Chondrocyte (in vitro differentiated cells): ENCODE measurements at regions not wholly inside any gene's neighbourhood (a gene's known extent, or its start where the extent isn't known, plus 50 kb on each side); places are given as distances from the start of the nearest gene placed in this dataset.

ENCODE experiments used
- DNase-seq: peaks from one replicate; pipeline ENCODE4 v3.0.0; 2021; ENCODE audit warnings: mixed read lengths, low spot score
- H3K27ac Mint-ChIP-seq: one replicate; pipeline ENCODE4 v1.8.0; 2021; ENCODE audit warnings: mild to moderate bottlenecking, moderate library complexity, mixed read lengths; ENCODE audit not compliant: unreplicated experiment
- H3K27me3 Mint-ChIP-seq: 2 replicates; pipeline ENCODE4 v1.8.0; 2021; ENCODE audit warnings: low read depth, mixed read lengths
- H3K36me3 Mint-ChIP-seq: 2 replicates; pipeline ENCODE4 v1.8.0; 2021; ENCODE audit warnings: low read depth, mixed read lengths
- H3K4me1 Mint-ChIP-seq: 2 replicates; pipeline ENCODE4 v1.8.0; 2021; ENCODE audit warnings: low read depth, mild to moderate bottlenecking, mixed read lengths
- H3K4me3 Mint-ChIP-seq: one replicate; pipeline ENCODE4 v1.8.0; 2021; ENCODE audit warnings: mild to moderate bottlenecking, moderate library complexity, mixed read lengths; ENCODE audit not compliant: unreplicated experiment
- H3K9me3 Mint-ChIP-seq: 2 replicates; pipeline ENCODE4 v1.8.0; 2021; ENCODE audit warnings: low read depth, mixed read lengths
- TF ChIP-seq, protein P1 (sequence below): fragments of 200-600 bp; sonication (generic); IDR thresholded peaks from 2 replicates; pipeline ENCODE4 v1.5.0; 2021; ENCODE audit warnings: antibody characterized with exemption, mild to moderate bottlenecking, moderate library complexity

DNA sequence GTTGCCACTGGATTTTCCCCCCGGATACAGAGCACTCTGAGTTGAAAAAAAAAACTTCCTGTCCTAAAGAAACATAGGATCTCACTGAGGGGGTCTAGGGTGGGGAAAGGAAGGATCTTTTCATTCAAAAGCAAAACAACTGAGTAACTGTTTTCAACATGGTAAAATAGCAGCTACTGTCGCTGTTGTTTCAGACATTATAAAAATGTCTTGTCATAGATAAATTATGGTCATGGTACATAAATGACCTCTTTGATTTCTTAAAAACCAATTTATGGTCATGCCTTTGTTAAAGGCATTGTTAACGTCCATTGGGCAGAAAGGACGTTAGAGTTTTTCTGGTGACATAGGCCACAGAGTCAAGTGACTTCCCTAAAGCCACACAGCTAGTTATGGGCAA, 180.4 kb upstream of the DTNBP1 start:
- Mint-ChIP-seq H3K4me3 (no peak overlapping the region), H3K27me3 (no peaks in the 10 kb centered on the region), H3K27ac (no peak overlapping the region), H3K9me3 (no peaks in the 10 kb centered on the region), H3K36me3 (no peaks in the 10 kb centered on the region), H3K4me1 (peaks cover 9% of the 10 kb centered on the region)
- TF ChIP-seq, protein P1, sequence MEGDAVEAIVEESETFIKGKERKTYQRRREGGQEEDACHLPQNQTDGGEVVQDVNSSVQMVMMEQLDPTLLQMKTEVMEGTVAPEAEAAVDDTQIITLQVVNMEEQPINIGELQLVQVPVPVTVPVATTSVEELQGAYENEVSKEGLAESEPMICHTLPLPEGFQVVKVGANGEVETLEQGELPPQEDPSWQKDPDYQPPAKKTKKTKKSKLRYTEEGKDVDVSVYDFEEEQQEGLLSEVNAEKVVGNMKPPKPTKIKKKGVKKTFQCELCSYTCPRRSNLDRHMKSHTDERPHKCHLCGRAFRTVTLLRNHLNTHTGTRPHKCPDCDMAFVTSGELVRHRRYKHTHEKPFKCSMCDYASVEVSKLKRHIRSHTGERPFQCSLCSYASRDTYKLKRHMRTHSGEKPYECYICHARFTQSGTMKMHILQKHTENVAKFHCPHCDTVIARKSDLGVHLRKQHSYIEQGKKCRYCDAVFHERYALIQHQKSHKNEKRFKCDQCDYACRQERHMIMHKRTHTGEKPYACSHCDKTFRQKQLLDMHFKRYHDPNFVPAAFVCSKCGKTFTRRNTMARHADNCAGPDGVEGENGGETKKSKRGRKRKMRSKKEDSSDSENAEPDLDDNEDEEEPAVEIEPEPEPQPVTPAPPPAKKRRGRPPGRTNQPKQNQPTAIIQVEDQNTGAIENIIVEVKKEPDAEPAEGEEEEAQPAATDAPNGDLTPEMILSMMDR: no peak
- no peak for DNase-seq

DNA sequence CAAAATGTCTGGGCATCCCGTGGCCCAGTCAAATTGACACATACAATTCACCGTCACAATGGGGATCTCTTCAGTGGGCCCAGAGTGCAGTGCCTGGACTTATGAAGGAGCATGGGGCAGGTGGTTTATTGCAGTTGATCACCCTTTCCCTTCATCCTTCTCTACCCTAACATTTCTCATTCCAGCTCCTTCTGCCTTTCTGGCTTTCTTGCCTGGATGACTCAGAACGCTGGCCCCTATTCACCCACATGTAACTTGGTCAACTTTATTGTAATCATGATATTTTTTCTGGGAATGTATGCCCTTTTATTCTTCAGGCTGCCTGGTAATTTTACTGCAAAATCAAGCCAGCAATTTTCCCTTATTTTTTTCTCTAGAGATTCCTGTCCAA, 179.9 kb upstream of the DTNBP1 start:
- H3K4me3 Mint-ChIP-seq: no peak overlapping the region
- peaks cover 9% of the 10 kb centered on the region for H3K4me1 Mint-ChIP-seq
- no peak for DNase-seq
- no peaks in the 10 kb centered on the region for H3K9me3 Mint-ChIP-seq
- TF ChIP-seq, protein P1: no peak
- no peak overlapping the region for H3K27ac Mint-ChIP-seq
- H3K27me3 Mint-ChIP-seq: no peaks in the 10 kb centered on the region
- no peaks in the 10 kb centered on the region for H3K36me3 Mint-ChIP-seq

DNA sequence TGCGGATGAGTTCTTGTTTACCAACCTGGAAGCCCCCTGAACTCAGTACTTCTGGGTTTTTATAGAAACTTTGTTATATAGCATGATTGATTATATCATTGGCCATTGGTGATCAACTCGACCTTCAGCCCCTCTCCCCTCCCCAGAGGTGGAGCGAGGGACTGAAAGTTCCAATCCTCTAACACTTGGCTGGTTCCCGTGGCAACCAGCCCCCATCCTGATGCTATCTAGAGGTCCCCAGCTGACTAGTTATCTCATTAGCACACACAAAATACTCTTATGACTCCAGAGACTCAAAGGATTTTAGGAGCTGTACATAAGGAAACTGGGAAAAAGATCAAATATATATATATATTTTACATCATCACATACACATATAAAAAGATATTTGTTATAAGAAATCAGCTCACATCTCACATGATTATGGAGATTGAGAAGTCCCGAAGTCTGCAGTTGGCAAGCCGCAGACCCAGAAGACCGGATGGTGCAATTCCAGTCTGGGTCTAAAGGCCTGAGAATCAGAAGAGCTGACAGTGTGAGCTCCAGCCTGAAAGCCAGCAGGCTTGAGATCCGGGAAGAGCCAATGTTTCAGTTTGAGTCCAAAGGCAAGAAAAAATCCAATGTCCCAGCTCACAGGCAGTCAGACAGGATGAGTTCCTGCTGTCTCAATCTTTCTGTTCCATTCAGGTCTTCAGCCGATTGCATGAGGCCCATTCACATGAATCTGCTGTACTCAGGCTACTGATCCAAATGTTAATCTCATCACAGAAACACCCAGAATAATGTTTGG, 179.3 kb upstream of the DTNBP1 start:
- no peak for DNase-seq
- Mint-ChIP-seq H3K36me3 (no peaks in the 10 kb centered on the region), H3K4me3 (no peak overlapping the region), H3K9me3 (no peaks in the 10 kb centered on the region), H3K27ac (no peak overlapping the region), H3K27me3 (peaks cover under 1% of the 10 kb centered on the region), H3K4me1 (peaks cover 9% of the 10 kb centered on the region)
- TF ChIP-seq, protein P1: no peak

DNA sequence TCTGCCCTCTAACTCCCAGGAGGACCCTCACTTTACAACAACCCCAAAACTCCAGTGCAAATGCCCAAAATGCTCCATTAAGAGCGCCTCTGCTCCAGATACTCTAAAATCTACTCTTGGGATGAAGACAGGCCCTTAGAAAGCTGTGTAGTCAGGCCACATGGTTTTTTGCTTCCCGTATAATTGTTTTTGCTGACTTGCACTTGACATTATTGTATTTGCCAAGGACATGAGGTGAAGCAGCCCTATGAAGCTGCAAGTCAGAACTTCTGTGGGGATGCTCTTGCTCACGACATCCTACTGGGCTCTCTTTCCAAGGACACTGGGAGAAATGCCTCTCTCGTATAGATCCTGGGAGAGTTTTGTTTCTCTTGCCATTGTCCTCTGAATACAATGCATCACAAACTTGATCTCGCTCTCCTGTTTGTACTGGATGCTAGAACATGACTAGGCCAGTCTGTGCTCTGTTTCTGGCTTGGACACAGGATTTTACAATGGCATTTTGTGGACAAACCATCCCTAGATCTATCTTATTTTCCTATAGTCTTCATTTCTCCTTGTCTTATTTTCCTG, 177.2 kb upstream of the DTNBP1 start:
- no peak for DNase-seq
- Mint-ChIP-seq H3K4me3 (no peak overlapping the region), H3K36me3 (no peaks in the 10 kb centered on the region), H3K27me3 (peaks cover 6% of the 10 kb centered on the region), H3K9me3 (no peaks in the 10 kb centered on the region), H3K4me1 (peaks cover 9% of the 10 kb centered on the region), H3K27ac (no peak overlapping the region)
- TF ChIP-seq, protein P1: no peak

DNA sequence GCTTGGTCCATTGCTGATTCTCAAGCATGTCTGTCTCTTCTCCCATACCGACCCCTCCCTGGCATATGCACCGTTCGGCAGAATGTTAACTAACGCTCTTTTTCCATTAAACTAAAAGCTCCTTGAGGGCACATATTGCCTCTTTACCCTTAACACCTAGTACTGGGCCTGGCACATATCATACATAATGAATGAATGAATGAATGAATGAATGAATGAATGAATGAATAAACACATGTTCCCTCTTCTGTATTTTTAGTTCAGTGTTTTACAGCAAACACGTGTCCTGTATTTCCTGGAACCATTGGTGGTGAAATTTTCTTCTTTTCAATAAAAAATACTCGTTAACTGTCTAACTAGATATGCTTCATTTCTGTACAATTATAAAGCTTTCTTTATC, 174.4 kb upstream of the DTNBP1 start:
- H3K27me3 Mint-ChIP-seq: peaks cover 6% of the 10 kb centered on the region
- H3K9me3 Mint-ChIP-seq: no peaks in the 10 kb centered on the region
- H3K27ac Mint-ChIP-seq: no peak overlapping the region
- H3K4me3 Mint-ChIP-seq: no peak overlapping the region
- TF ChIP-seq, protein P1: no peak
- H3K36me3 Mint-ChIP-seq: no peaks in the 10 kb centered on the region
- H3K4me1 Mint-ChIP-seq: no peaks in the 10 kb centered on the region
- no peak for DNase-seq
